Stimulated activated CD4-positive, alpha-beta T cell treated with anti-CD3 and anti-CD28 coated beads, TNF-alpha, amount 100 ng/mL, for 1 hour (primary cell): ENCODE measurements at regions not wholly inside any gene's neighbourhood (a gene's known extent, or its start where the extent isn't known, plus 50 kb on each side); places are given as distances from the start of the nearest gene placed in this dataset.
"Not testable (repeated sequence)": the region's sequence is repeated elsewhere in the genome, so short reads cannot be mapped to it uniquely, and the experiment has no call there.

Source experiments
- DNase-seq, 3 donors: peaks; one replicate each; pipeline ENCODE4 v3.0.0-alpha.2; 2020; ENCODE audit warnings: low read depth in 3 of 3, low spot score in 1 of 3

- DNase-seq = no peak
Measured at GRCh38 chr12:54716261-54716660, 68.1 kb upstream of the DCD start.

GRCh38 chr12:54713876-54714275 is 65.7 kb upstream of the DCD start:
- DNase-seq = not testable (repeated sequence)

GRCh38 chr12:54711669-54712068 is 63.5 kb upstream of the DCD start:
- DNase-seq = no peak

- DNase-seq = no peak
Measured at GRCh38 chr12:54708826-54709225, 60.7 kb upstream of the DCD start.

- DNase-seq = no peak
Measured at GRCh38 chr12:54704202-54704601, 56.0 kb upstream of the DCD start.

GRCh38 chr12:54701940-54702592 is 53.9 kb upstream of the DCD start:
- no peak for DNase-seq

GRCh38 chr12:54700849-54701248 is 52.7 kb upstream of the DCD start:
- DNase-seq = no peak

GRCh38 chr12:54700301-54700700 is 52.1 kb upstream of the DCD start:
- no peak for DNase-seq
